Choroid plexus epithelial cell (primary cell): ENCODE measurements at regions not wholly inside any gene's neighbourhood (a gene's known extent, or its start where the extent isn't known, plus 50 kb on each side); places are given as distances from the start of the nearest gene placed in this dataset.

Source experiments
- DNase-seq: peaks from one replicate; pipeline ENCODE4 v3.0.0-alpha.2; 2010; ENCODE audit warnings: low read depth
- H3K4me3 ChIP-seq: 2 replicates; pipeline ENCODE4 v1.5.1; 2011; ENCODE audit warnings: low read depth, mild to moderate bottlenecking, control low read depth, low read length, moderate library complexity
- TF ChIP-seq, protein P1 (sequence below): conservative IDR thresholded peaks from 2 replicates; pipeline ENCODE4 v1.5.1; 2011; ENCODE audit warnings: low read depth, mild to moderate bottlenecking, control low read depth, inconsistent platforms, low read length, moderate library complexity

DNA sequence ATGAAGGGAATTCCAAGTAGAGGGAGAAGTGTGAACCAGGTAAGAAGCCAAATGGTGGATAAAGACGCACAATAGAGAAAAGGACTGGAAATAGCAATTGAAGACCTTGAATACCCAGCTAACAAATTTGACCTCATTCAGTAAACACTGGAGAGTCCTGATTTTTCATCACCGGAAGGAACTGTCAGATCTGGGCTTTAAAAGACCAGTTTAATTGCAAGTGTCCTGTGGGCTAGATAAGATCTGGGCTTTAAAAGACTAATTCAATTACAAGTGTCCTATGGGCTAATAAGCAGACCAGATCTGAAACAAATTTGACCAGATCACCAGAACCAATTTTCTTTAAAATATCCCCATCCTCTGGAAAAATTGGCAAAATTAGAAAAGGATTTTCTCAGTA lies 380.0 kb downstream of the ACTL7B start:
- no peak for DNase-seq
- TF ChIP-seq, protein P1, sequence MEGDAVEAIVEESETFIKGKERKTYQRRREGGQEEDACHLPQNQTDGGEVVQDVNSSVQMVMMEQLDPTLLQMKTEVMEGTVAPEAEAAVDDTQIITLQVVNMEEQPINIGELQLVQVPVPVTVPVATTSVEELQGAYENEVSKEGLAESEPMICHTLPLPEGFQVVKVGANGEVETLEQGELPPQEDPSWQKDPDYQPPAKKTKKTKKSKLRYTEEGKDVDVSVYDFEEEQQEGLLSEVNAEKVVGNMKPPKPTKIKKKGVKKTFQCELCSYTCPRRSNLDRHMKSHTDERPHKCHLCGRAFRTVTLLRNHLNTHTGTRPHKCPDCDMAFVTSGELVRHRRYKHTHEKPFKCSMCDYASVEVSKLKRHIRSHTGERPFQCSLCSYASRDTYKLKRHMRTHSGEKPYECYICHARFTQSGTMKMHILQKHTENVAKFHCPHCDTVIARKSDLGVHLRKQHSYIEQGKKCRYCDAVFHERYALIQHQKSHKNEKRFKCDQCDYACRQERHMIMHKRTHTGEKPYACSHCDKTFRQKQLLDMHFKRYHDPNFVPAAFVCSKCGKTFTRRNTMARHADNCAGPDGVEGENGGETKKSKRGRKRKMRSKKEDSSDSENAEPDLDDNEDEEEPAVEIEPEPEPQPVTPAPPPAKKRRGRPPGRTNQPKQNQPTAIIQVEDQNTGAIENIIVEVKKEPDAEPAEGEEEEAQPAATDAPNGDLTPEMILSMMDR = no peak
- H3K4me3 ChIP-seq = no peak overlapping the region

DNA sequence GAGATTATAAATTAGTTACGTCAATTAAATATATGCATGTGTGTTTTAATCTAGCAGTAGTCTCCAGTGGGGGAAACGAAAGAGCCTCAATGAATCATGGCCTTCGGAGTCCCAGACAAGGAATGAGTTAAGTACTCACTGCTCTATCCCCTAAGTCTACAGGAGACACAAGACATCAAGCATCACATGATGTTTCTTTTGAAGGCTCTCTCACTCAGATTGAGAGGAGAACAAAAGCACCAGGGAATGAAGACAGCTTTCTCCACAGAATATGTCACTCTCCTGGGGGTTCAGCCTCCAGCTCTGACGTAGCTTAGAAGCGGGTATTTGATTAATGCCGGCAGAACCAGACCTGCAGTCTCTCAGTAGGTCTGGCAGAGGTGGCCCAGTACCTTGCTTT lies 381.4 kb downstream of the ACTL7B start:
- DNase-seq = peak; percentile 59
- TF ChIP-seq, protein P1 = no peak
- no peak overlapping the region for H3K4me3 ChIP-seq

DNA sequence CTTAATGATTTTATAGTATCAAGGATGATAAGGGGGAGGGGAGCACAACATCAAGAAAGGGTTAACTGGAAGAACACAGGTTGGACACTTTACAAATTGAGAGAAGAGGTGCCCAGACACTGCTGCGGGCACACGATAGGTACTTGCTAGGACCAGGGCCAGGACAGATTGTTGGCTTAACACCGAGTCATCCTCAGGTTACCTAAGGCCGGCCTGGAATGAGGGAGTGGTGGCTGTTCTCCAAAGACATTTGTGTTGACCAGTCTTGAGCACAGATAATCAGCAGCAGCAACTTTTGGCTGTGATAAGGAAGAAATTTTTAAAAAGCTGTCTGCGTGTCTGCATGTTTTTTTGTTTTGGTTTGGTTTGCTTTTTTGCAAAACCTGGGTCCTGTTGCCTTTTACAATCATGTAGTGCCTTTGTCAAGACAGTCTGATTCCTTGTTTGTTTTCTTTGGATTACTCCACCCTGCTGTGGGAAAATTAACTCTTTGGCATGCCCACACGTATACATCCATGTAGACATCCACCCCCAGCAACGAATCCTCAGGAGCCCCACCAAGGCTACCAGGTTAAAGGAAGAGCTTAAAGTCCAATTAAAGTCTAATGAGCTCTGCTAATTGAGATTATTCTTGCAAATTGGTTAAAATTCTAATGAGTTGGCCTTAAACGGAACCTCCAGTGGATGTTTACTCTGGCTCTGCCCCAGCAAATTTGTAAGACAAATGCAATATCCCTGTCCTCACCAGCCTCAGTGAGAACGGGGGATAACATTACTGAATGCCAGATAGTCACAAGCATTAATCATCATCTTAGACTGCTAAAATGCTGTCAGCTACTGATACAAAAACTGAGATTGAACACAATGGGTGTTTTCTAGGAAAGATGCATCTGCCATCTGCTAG lies 382.3 kb downstream of the ACTL7B start:
- DNase-seq = peak; percentile 91
- no peak overlapping the region for H3K4me3 ChIP-seq
- TF ChIP-seq, protein P1 = no peak

DNA sequence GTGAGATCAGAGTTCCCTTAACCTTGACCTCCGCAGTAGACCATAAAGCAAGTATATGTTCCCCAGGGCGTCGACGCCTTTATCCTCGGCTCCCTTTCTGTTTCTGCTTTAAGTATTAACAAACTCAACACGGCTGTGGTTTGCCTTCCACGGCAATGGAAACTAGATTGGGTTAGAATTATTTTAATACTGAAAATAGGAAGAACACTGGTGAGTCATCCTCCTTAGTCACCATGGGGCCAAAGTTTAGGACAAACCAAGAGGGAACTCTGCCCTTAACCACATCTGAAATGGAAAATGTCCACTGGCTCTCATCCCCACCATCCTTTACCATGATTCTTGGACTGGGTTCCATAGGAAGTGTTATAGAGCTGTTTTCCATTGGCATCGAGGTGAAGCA lies 386.1 kb downstream of the ACTL7B start:
- TF ChIP-seq, protein P1 = no peak
- H3K4me3 ChIP-seq = no peak overlapping the region
- peak; percentile 78 for DNase-seq

DNA sequence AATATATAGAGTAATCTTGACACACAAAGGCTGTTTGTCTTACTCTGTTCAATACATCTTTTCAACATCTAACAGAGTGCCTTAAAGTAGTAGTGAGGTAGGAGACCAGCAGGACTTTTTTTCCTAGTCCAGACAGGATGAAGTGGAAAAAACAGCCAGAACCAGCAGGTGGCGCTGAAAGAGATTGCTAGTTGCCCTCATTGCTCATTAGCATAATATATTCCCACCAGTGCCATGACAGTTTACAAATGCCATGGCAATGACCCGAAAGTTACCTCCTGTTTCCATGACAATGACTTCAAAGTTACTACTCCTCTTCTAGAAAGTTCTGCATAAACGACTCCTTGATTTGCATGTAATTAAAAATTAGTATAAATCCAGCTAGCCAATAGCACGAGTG lies 387.4 kb downstream of the ACTL7B start:
- TF ChIP-seq, protein P1 = peak; percentile 73
- H3K4me3 ChIP-seq = no peak overlapping the region
- peak; percentile 62 for DNase-seq

DNA sequence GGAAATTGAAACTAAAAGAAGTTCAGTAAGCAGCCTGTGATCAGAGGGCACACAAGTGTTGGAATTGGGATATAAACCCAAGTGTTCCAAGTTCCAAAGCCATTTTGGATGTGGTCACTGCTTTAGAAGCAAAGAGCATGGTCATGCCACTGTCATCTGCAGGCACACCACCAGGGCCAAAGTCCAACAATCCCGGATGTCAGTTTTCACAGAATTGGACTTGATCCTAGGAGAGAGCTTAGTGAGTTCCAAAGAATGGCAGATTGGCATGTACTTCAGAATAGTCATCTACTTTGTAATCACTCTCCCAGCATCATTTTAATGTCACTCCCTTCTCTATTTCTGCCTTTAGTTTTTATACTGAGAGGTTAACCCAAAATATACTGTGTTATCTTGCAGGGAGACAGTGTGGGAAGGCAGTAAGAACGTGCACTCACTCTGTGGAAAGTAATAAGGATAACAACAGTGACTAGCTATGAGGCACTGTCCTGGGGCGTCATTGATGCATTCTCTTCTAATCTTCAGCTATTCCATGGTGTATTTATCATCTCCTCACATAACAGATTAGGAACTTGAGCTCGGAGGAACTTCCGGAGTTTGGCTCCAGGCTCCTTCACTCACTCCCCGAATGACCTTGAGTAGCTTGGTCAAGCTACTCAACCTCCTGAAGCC lies 388.0 kb downstream of the ACTL7B start:
- TF ChIP-seq, protein P1 = no peak
- no peak for DNase-seq
- H3K4me3 ChIP-seq = no peak overlapping the region
